Thyroid gland (tissue), 4 donors: ENCODE measurements at regions not wholly inside any gene's neighbourhood (a gene's known extent, or its start where the extent isn't known, plus 50 kb on each side); places are given as distances from the start of the nearest gene placed in this dataset.

Experiments used
- POLR2A ChIP-seq, 2 donors: fragments of 450-650 bp; IDR thresholded peaks; one replicate each; pipeline ENCODE4 v1.6.1; 2017; ENCODE audit warnings: antibody characterized with exemption in 2 of 2, mild to moderate bottlenecking in 2 of 2, moderate library complexity in 1 of 2
- TF ChIP-seq, protein P1 (sequence below), 6 experiments: fragments of 200-600 bp in 3 of 6; fragments of 450-650 bp in 3 of 6; sonication (generic) in 3 of 6; IDR thresholded peaks; one replicate each; pipeline ENCODE4 v1.5.1; 2016 to 2019; ENCODE audit warnings: antibody characterized with exemption in 6 of 6, mild to moderate bottlenecking in 2 of 6, inconsistent platforms in 1 of 6, moderate library complexity in 1 of 6

- TF ChIP-seq, protein P1, sequence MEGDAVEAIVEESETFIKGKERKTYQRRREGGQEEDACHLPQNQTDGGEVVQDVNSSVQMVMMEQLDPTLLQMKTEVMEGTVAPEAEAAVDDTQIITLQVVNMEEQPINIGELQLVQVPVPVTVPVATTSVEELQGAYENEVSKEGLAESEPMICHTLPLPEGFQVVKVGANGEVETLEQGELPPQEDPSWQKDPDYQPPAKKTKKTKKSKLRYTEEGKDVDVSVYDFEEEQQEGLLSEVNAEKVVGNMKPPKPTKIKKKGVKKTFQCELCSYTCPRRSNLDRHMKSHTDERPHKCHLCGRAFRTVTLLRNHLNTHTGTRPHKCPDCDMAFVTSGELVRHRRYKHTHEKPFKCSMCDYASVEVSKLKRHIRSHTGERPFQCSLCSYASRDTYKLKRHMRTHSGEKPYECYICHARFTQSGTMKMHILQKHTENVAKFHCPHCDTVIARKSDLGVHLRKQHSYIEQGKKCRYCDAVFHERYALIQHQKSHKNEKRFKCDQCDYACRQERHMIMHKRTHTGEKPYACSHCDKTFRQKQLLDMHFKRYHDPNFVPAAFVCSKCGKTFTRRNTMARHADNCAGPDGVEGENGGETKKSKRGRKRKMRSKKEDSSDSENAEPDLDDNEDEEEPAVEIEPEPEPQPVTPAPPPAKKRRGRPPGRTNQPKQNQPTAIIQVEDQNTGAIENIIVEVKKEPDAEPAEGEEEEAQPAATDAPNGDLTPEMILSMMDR (IDR thresholded peaks at IDR 0.05), result no peak
- TF ChIP-seq POLR2A (IDR thresholded peaks at IDR 0.05), result no peak
Observed at GRCh38 chr12:62194616-62195015, 65.6 kb upstream of the USP15 start.
